NCI-H2107 treated with DMSO at 0.1 percent for 48 hours (cell line): ENCODE measurements at regions not wholly inside any gene's neighbourhood (a gene's known extent, or its start where the extent isn't known, plus 50 kb on each side); places are given as distances from the start of the nearest gene placed in this dataset.
"Not testable (repeated sequence)": the region's sequence is repeated elsewhere in the genome, so short reads cannot be mapped to it uniquely, and the experiment has no call there.

ENCODE experiments used
- DNase-seq: peaks from one replicate; lab custom pipeline; 2025; ENCODE audit not compliant: unreplicated experiment; lab: John Stamatoyannopoulos, UW

DNA sequence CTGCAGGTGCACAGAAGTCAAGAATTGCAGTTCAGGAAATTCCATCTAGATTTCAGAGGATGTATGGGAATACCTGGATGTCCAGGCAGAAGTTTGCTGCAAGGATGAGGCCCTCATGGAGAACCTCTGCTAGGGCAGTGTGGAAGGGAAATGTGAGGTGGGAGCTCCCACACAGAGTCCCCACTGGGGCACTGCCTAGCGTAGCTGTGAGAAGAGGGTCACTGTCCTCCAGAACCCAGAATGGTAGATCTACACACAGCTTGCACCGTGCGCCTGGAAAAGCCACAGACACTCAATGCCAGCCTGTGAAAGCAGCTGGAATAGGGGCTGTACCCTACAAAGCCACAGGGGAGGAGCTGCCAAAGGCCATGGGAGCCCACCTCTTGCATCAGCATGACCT, 681.4 kb downstream of the EPHA7 start:
- DNase-seq: no peak

DNA sequence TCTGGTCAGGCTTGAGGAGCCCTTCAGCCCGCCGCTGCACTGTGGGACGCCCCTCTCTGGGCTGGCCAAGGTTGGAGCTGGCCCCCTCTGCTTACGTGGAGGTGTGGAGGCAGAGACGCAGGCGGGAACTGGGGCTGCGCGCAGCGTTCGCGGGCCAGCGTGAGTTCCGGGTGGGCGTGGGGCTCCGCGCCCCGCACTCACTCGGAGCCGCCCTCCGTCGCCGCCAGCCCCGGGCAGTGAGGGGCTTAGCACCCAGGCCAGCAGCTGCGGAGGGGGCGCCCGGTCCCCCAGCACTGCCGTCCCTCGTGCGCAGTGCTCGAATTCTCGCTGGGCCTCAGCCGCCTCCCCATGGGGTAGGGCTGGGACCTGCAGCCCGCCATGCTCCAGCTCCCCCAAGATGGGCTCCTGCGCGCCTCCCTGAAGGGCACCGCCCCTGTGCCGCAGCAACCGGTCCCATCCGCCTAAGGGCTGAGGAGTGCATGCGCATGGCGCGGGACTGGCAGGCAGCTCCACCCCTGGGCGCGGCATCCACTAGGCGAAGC, 695.9 kb downstream of the EPHA7 start:
- DNase-seq: no peak

DNA sequence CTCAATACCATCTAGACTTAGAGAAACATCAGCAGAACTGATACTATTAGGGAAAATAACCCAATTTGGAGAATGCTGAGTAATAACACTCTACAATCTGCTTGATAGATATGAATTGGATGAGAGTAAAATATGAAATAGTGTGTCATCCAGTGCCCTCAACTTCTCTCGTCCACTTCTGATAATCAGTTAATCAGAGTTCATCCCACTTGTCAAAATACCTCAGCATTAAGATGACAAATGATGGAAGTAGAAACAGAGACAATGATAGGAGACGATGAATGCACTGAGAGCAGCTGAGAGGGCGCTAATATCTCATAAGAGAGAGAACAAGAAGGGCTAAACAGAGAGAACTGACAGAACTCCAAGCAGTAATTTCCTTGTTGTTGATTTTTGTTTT, 699.6 kb downstream of the EPHA7 start:
- no peak for DNase-seq

DNA sequence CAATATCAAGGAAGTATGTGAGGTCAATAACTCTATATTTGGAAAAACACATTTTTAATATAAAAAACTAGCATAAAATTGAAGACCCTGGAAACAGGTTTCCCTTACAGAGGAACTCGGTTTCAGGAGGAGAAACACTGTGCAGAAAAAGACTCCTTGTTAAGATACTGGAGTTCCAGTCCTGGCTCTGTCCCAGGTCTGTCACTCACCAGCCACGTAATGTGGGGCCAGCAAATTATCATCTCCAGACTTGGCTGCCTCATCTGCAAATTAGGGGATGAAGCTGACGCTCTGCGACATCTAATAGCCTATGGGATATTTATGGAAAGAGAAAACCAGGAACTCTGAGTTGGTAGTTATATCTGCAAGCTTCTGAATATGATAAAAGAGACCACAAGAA, 702.7 kb downstream of the EPHA7 start:
- DNase-seq: no peak

DNA sequence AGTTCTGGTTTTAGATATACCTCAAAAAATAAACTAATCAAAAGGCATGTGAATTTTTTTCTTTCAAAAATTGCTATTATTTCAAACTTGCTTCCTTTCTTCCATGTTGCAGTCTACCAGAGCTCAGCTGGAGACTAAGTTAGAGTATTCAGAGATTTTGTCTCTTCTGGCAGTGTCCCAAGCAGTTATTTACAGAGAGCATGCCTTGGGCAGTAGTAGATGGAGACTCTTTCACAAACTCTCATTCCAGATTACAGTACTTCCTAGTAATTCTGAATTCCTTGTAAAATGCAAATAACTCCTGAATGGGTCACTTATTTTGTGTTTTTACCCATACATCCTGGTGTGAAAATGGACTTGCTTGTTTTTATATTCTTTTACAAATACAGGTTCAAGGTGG, 703.4 kb downstream of the EPHA7 start:
- DNase-seq: no peak

DNA sequence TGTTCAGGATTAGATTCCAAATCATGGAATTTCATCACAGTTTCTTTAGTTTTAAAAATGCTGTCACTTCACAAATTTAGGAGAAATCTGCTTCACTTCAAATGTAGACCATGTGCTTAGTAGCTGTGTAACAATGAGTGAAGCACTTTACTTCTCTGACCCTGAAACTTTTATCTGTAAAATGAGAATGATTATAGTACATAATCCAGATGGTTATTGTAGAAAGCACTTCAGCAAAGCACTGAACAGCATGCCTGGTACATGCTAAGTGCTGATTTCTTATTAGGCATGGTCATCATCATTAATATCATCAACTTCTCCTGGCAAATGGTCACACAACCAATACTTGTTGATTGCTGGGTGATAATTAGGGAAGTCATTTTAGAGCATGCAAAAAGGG, 705.0 kb downstream of the EPHA7 start:
- no peak for DNase-seq

DNA sequence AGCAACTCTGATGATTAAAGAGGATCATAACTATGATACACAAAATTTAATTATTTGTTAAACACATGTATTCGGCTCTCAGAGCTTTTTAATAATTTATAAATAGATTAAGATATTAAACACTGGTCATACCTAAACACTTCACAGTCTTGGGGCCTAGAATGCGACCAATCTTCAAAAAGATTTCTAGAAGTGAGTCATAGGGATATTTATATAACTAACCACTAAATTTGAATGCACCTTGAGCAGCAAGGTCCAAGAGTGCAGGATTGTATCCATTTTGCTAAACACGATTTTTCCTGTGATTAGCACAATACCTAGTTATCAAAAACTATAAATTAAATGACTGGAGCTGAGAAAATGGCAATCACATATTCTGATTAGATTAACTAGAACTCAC, 709.3 kb downstream of the EPHA7 start:
- no peak for DNase-seq

DNA sequence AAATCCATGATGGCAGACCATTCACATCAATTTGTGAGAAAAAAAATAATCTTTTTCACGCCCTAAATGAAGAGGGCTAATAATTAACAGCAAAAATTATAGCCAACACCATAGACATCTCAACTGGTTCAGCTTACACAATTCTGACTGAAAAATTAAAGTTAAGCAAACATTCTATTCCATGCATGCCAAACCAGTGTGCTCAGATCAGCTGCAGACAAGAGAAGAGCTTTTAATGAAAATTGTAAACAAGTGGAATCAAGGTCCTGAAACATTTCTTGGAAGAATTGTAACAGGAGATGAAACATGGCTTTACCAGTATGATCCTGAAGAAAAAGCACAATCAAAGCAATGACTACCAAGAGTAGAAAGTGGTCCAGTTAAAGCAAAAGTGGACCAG, 710.4 kb downstream of the EPHA7 start:
- DNase-seq: no peak

DNA sequence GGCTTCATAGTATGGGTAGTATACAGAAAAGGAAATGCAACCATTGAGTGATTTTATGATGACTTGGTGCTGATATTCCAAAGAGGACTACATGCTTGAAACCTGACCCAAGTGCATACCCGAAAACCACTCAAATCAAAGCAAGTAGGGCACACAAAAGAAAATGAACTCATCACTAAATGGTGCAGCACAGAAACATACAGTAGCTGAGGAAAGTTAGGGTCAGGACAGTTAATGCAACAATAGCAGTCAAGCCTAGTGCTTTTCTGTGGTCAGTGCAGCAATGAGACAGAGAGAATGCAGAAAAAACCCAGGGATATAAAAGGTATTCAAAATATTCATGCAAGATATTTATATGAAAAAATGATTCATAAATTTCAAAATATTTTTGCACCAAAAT, 711.1 kb downstream of the EPHA7 start:
- DNase-seq: peak; percentile 59

DNA sequence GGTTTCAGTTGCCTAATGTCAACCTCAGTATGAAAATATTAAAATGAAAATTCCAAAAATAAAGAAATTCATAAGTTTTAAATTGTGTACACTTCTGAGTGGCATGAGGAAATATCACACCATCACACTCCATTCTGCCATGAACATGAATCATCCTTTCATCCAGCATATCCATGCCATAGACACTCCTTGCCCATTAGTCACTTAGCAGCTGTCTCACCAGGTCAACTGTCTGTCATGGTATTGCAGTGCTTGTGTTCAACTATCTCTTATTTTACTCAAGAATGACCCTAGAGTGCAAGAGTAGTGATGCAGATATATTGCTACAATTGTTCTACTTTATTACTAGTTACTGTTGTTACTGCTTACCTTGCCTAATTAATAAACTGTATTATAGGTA, 712.4 kb downstream of the EPHA7 start:
- no peak for DNase-seq

DNA sequence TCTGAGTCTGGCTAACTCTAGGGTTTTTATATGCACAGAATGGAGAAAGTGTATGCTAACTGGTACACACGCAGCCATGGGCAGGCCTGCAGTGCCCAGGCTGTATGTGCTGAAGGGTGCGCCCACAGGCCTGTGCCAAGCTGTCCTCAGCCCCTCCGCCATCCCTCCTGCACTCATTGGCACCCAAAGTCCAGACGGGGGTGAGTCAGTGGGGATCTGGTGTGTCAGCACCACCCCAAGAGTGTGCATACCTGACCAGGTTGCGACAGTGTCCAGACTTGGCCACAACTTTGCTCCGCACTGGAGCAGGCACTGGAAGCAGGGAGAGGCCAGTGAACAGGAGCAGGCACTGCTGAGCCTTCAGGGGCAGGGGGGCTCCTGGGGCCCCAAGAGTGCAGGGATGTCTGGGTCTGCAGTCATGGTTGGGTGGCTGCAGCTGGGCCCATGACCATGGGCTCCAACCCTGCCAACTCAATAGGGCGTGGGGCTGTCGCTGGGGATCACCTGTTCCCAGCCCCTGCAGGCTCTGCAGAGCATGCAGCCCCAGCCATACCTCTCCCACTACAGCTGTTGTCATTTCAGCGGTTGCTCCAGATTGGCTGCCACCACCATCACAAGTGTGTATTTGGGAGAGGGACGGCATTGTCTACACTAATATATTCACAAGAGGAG, 717.8 kb downstream of the EPHA7 start:
- no peak for DNase-seq

DNA sequence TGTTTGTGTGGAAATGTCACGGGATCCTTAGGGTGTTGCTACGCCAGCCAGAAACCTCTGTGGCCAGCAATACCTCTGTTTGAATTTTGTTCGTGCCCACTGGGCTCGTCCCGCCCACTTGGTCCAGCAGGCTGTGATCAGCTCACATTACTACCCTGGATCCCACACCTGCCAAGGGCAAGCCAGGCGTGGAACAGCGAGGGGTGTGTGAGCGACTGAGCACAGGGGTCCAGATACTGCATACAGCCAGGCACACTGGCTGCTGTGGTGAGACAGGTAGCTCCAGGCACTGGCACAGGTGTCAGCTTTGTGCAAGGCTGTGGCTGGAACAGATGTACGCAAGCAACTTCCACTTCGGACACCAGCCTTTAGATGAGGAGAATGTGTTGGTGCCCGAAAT, 718.9 kb downstream of the EPHA7 start:
- DNase-seq: no peak

DNA sequence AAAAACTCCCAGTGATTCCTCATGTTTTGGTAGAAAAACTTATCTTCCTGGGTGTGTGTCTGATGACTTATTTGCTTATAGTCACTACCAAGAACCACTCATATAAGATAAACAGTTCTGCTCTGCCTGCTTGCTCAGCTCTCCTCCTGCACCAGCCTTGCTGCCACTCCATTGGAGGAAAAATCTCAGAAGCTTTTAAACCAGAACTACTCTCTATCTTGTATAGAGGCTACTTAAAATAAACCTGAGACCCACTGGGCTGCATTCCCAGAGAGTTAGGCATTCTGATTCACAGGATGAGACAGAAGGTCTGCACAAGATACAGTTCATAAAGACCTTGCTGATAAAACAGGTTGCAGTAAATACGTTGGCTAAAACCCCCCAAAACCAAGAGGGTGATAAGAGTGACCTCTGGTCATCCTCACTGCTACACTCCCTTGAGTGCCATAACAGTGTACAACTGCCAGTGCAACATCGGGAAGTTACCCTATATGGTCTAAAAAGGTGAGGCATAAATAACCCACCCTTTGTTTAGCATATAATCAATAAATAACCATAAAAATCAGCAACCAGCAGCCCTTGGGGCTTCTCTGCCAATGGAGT, 728.3 kb downstream of the EPHA7 start:
- no peak for DNase-seq

DNA sequence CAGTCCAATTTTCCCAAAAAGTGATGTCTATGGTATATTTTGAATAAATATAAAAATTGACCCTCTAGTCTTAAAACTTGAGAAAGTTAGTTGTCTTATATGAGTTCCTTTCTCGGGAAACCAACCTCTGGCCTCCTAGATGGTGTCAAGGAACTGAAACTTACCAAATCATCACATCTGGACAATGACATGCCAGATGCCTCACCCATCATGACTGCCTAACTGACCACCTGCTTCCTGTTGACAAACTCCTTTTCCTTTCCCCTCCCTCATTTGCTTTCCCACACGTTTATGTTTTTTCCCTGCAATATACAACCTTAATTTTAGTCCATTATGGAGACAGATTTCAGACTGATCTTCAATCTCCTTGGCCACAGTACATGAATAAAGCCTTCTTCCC, 731.0 kb downstream of the EPHA7 start:
- DNase-seq: no peak

DNA sequence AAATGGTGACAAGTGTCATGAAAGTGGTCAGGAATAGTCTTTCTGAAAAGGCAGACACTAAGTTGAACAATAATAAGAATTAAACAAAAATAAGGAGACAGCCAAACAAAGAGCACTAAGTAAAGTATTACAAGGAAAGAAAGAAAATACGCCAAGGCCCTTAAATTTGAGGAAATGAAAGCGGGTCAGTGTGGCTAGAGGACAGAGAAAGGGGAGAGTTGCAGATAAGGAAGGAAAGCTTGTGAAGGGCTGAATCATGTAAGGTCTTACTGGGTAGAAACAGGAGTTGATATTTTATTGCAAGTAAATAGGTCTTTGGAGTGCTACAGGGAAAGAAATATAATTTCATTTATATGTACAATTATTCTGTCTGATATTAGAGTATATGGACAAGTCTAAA, 732.1 kb downstream of the EPHA7 start:
- no peak for DNase-seq

DNA sequence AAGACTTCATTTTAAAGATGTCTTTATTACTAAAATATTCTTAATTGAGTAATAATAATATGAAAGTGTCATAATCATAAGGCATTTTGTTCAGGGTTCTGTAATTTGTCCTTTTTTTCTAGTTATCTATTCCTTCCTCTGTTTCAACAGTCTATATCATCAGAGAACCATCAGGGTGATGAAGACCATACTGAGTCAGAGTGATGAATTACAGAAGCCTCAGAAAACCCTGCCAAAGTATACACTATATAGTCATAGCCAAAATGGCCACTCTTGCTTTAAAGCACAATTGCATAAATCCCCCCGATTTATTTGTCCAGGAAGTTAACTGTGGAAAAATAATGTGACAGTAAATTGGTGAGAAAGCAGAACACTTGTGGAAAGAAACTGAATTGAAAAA, 735.0 kb downstream of the EPHA7 start:
- DNase-seq: no peak

DNA sequence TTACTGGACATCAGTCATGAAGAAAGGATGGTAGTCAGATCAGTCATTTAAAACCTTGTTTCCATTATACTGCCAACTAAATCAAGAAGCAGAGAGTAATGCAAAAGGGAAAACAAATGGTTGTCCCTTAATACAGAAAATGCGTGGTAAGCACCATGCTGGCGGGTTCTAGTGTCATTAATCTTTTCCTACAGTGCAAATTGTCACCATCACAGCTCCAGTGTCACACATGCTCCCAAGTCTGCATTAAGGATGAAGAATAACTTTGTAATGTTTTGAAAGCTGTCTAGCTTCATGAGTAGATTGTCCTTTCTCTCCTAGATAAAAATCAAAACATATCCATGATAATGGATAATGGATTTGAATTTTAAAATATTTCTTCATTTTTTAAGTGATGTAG, 735.6 kb downstream of the EPHA7 start:
- no peak for DNase-seq

DNA sequence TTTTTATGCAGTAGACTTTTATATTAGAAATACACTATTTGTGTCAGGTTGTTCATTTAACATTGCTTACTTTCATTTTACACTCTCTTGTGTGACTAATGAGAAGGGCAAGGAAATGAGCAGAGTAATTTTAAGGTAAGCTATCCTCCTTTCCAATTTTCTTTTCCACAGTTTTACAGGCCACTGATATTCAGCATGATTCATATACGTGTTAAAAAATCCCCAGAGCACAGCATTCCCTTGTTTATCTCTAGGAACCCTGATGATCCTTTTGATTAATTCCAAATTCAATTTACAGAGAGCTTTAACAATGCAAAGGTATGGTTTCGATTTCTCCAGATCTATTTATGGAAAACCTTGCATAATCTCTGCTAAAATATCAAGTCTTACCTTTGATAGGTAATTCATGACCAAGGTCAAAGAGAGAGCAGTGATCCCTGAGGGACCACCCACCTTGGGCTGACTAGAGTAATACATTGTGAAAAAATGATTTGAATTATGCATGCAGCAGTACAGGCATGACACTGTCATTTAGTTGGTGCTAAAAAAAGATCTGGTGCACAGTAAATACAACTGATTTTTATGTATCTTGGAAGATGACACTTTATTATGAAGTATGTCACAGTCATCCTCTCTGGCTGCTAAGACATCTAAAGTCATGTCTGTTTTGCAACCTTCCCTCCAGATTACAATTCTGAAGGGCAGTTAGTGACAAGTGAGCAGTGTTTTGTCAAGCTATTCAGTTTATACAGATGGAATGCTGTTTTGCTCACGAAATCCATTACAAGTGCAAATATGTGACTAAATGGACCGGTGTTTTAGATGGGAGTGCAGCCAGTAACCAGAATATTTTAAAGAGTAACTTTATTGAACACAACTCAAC, 736.6 kb downstream of the EPHA7 start:
- no peak for DNase-seq

DNA sequence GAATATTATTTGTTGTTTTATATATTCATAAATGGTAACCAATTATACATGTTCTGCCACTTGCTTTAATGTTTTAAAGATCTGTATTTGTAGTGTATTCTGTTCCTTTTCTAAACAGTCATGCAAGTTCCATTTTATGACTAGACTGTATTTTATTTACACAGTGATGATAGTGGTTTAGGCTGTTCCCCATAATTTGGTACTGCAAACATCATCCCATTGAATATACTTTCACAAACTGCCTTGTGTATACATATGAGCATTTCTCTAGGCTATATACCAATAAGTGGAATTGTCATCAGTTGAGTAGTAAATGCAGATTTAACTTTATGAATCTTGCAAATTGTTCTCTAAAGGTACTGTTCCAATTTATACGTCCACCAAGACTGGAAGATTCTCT, 738.0 kb downstream of the EPHA7 start:
- no peak for DNase-seq

DNA sequence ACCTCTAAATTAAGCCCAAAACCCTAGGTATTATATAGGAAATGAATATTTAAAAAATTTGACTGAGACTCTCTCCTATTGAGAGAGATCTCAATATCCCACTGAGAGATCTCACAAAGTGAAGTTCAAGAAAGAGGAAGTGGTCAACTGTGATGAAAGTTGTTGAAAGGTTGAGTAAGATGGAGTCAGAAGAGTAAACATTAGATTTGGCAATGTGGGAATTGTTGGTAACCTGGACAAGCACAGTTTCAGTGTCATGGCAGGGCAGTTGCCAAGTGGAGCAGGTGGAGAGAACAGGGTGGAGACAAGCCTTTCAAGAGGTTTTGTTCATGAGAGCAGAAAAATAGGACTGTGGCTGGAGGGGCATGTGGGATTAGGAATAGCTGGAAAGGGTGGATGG, 747.9 kb downstream of the EPHA7 start:
- DNase-seq: not testable (repeated sequence)

DNA sequence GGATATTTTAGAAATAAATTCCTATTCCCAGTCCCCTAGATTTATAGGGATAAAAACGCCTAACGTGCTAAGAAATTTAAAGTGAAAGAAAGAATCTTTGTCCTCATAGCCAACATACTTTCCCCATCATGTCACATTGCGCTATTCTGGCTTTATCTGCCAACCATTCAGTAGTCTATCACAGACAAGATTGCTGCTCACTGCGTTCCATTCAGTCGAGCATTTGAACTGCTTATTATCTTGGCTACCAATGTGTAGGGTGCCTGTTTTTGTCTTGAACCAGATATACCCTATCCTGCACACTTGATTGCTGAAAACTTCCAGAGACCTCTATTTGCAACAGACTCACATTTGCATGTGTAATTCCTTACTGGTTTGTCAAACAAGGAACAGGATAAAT, 751.5 kb downstream of the EPHA7 start:
- DNase-seq: no peak
